Activated T-cell treated with anti-CD3 and anti-CD28 coated beads, Interleukin-2, amount 50 U/mL, for 4 hours (primary cell): ENCODE measurements at regions not wholly inside any gene's neighbourhood (a gene's known extent, or its start where the extent isn't known, plus 50 kb on each side); places are given as distances from the start of the nearest gene placed in this dataset.

ENCODE experiments used
- ATAC-seq, 2 donors: fragments of 200-7000 bp; cut with Tn5 transposase; one replicate each; pipeline ENCODE4 v1.10.0; 2021
- DNase-seq: peaks from one replicate; pipeline ENCODE4 v3.0.0-alpha.2; 2020
- H3K27me3 Mint-ChIP-seq: one replicate; pipeline ENCODE4 v1.8.0; 2021; ENCODE audit warnings: low read depth, mixed read lengths
- H3K36me3 Mint-ChIP-seq: one replicate; pipeline ENCODE4 v1.8.0; 2022; ENCODE audit warnings: mixed read lengths; ENCODE audit not compliant: insufficient read depth
- H3K4me1 Mint-ChIP-seq: one replicate; pipeline ENCODE4 v1.8.0; 2021; ENCODE audit warnings: low read depth, mixed read lengths
- H3K4me3 Mint-ChIP-seq: one replicate; pipeline ENCODE4 v1.8.0; 2021; ENCODE audit warnings: mild to moderate bottlenecking, moderate library complexity, mixed read lengths
- H3K9me3 Mint-ChIP-seq: one replicate; pipeline ENCODE4 v1.8.0; 2021; ENCODE audit warnings: mixed read lengths

GRCh38 chr17:71260366-71260940 lies 860.4 kb upstream of the SOX9 start:
- DNase-seq (no peak), ATAC-seq (no peak)
- Mint-ChIP-seq H3K27me3 (no peaks in the 10 kb centered on the region), H3K4me3 (no peak overlapping the region), H3K36me3 (no peaks in the 10 kb centered on the region), H3K9me3 (peaks cover 7% of the 10 kb centered on the region), H3K4me1 (no peaks in the 10 kb centered on the region)

- no peaks in the 10 kb centered on the region for H3K27me3 Mint-ChIP-seq
- no peak for DNase-seq
- H3K9me3 Mint-ChIP-seq, result peaks cover 25% of the 10 kb centered on the region
- ATAC-seq, result no peak
- no peak overlapping the region for H3K4me3 Mint-ChIP-seq
- H3K4me1 Mint-ChIP-seq, result no peaks in the 10 kb centered on the region
- no peaks in the 10 kb centered on the region for H3K36me3 Mint-ChIP-seq
These were observed 858.2 kb upstream of the SOX9 start for GRCh38 chr17:71262586-71262985.

- Mint-ChIP-seq H3K4me3 (no peak overlapping the region), H3K36me3 (no peaks in the 10 kb centered on the region), H3K4me1 (no peaks in the 10 kb centered on the region), H3K27me3 (no peaks in the 10 kb centered on the region), H3K9me3 (peaks cover 40% of the 10 kb centered on the region)
- no peak for DNase-seq
- ATAC-seq, result no peak
These were observed 853.2 kb upstream of the SOX9 start for GRCh38 chr17:71267668-71268067.

GRCh38 chr17:71269201-71269600 lies 851.6 kb upstream of the SOX9 start:
- no peaks in the 10 kb centered on the region for H3K4me1 Mint-ChIP-seq
- DNase-seq (no peak), ATAC-seq (no peak)
- H3K27me3 Mint-ChIP-seq, result no peaks in the 10 kb centered on the region
- no peaks in the 10 kb centered on the region for H3K36me3 Mint-ChIP-seq
- H3K4me3 Mint-ChIP-seq, result no peak overlapping the region
- peaks cover 36% of the 10 kb centered on the region for H3K9me3 Mint-ChIP-seq

- Mint-ChIP-seq H3K36me3 (no peaks in the 10 kb centered on the region), H3K27me3 (no peaks in the 10 kb centered on the region), H3K4me1 (no peaks in the 10 kb centered on the region), H3K4me3 (no peak overlapping the region), H3K9me3 (peaks cover 25% of the 10 kb centered on the region)
- ATAC-seq, result no peak
- no peak for DNase-seq
These were observed 847.4 kb upstream of the SOX9 start for GRCh38 chr17:71273441-71273840.

- no peaks in the 10 kb centered on the region for H3K36me3 Mint-ChIP-seq
- H3K9me3 Mint-ChIP-seq, result peaks cover 13% of the 10 kb centered on the region
- ATAC-seq, result no peak
These were observed 844.7 kb upstream of the SOX9 start for GRCh38 chr17:71276079-71276478.

GRCh38 chr17:71283486-71283885 lies 837.3 kb upstream of the SOX9 start:
- Mint-ChIP-seq H3K27me3 (no peaks in the 10 kb centered on the region), H3K9me3 (peaks cover 3% of the 10 kb centered on the region), H3K36me3 (no peaks in the 10 kb centered on the region), H3K4me1 (no peaks in the 10 kb centered on the region), H3K4me3 (no peak overlapping the region)
- DNase-seq (no peak), ATAC-seq (no peak)

More at GRCh38 chr17:71276079-71276478, 844.7 kb upstream of the SOX9 start:
- Mint-ChIP-seq H3K4me1 (no peaks in the 10 kb centered on the region), H3K27me3 (no peaks in the 10 kb centered on the region), H3K4me3 (no peak overlapping the region)
- no peak for DNase-seq

GRCh38 chr17:71284032-71284755 lies 836.6 kb upstream of the SOX9 start:
- Mint-ChIP-seq H3K27me3 (no peaks in the 10 kb centered on the region), H3K4me3 (no peak overlapping the region), H3K9me3 (peaks cover 10% of the 10 kb centered on the region), H3K4me1 (no peaks in the 10 kb centered on the region), H3K36me3 (no peaks in the 10 kb centered on the region)
- ATAC-seq (no peak), DNase-seq (no peak)

GRCh38 chr17:71286625-71287024 lies 834.2 kb upstream of the SOX9 start:
- no peaks in the 10 kb centered on the region for H3K27me3 Mint-ChIP-seq
- ATAC-seq, result no peak

GRCh38 chr17:71287071-71287823 lies 833.6 kb upstream of the SOX9 start:
- Mint-ChIP-seq H3K36me3 (no peaks in the 10 kb centered on the region), H3K4me1 (no peaks in the 10 kb centered on the region), H3K9me3 (peaks cover 10% of the 10 kb centered on the region)

More at GRCh38 chr17:71286625-71287024, 834.2 kb upstream of the SOX9 start:
- H3K4me3 Mint-ChIP-seq, result no peak overlapping the region
- no peaks in the 10 kb centered on the region for H3K36me3 Mint-ChIP-seq
- H3K9me3 Mint-ChIP-seq, result peaks cover 10% of the 10 kb centered on the region
- H3K4me1 Mint-ChIP-seq, result no peaks in the 10 kb centered on the region
- DNase-seq, result no peak

GRCh38 chr17:71292006-71292405 lies 828.8 kb upstream of the SOX9 start:
- no peak for DNase-seq
- H3K9me3 Mint-ChIP-seq, result peaks cover 10% of the 10 kb centered on the region
- no peaks in the 10 kb centered on the region for H3K36me3 Mint-ChIP-seq
- H3K27me3 Mint-ChIP-seq, result no peaks in the 10 kb centered on the region
- H3K4me3 Mint-ChIP-seq, result no peak overlapping the region
- no peak for ATAC-seq
- H3K4me1 Mint-ChIP-seq, result no peaks in the 10 kb centered on the region

More at GRCh38 chr17:71287071-71287823, 833.6 kb upstream of the SOX9 start:
- no peak for DNase-seq
- Mint-ChIP-seq H3K4me3 (no peak overlapping the region), H3K27me3 (no peaks in the 10 kb centered on the region)
- ATAC-seq, result no peak

- H3K4me1 Mint-ChIP-seq, result no peaks in the 10 kb centered on the region
- H3K9me3 Mint-ChIP-seq, result peaks cover 4% of the 10 kb centered on the region
- no peak for ATAC-seq
- no peak for DNase-seq
- H3K36me3 Mint-ChIP-seq, result no peaks in the 10 kb centered on the region
- no peaks in the 10 kb centered on the region for H3K27me3 Mint-ChIP-seq
- no peak overlapping the region for H3K4me3 Mint-ChIP-seq
These were observed 824.8 kb upstream of the SOX9 start for GRCh38 chr17:71296005-71296404.

GRCh38 chr17:71301063-71301462 lies 819.8 kb upstream of the SOX9 start:
- Mint-ChIP-seq H3K9me3 (peaks cover 8% of the 10 kb centered on the region), H3K36me3 (no peaks in the 10 kb centered on the region), H3K27me3 (no peaks in the 10 kb centered on the region), H3K4me1 (no peaks in the 10 kb centered on the region), H3K4me3 (no peak overlapping the region)
- DNase-seq (no peak), ATAC-seq (no peak)

GRCh38 chr17:71302721-71303549 lies 817.9 kb upstream of the SOX9 start:
- DNase-seq (no peak), ATAC-seq (no peak)
- peaks cover 21% of the 10 kb centered on the region for H3K9me3 Mint-ChIP-seq
- no peak overlapping the region for H3K4me3 Mint-ChIP-seq
- H3K4me1 Mint-ChIP-seq, result no peaks in the 10 kb centered on the region
- no peaks in the 10 kb centered on the region for H3K27me3 Mint-ChIP-seq
- no peaks in the 10 kb centered on the region for H3K36me3 Mint-ChIP-seq
